ENCODE measurements at regions not wholly inside any gene's neighbourhood (a gene's known extent, or its start where the extent isn't known, plus 50 kb on each side); places are given as distances from the start of the nearest gene placed in this dataset.

GRCh38 chr13:56893843-56894242 is 246.9 kb upstream of the PRR20A start:
- TF ChIP-seq CTCF (conservative IDR thresholded peaks at IDR 0.05; ENCODE audit: low read depth, low read length): no peak
- H3K4me3 ChIP-seq (ENCODE audit: low read depth, low read length): no peak overlapping the region
- no peak for DNase-seq (ENCODE audit: low read depth)

- no peak for DNase-seq (ENCODE audit: low read depth)
- no peak overlapping the region for H3K4me3 ChIP-seq (ENCODE audit: low read depth, low read length)
- no peak for TF ChIP-seq CTCF (conservative IDR thresholded peaks at IDR 0.05; ENCODE audit: low read depth, low read length)
These were observed 240.0 kb upstream of the PRR20A start for GRCh38 chr13:56900549-56901279.

GRCh38 chr13:56902276-56902675 is 238.4 kb upstream of the PRR20A start:
- DNase-seq (ENCODE audit: low read depth): no peak
- no peak overlapping the region for H3K4me3 ChIP-seq (ENCODE audit: low read depth, low read length)
- no peak for TF ChIP-seq CTCF (conservative IDR thresholded peaks at IDR 0.05; ENCODE audit: low read depth, low read length)

GRCh38 chr13:56903710-56904282 is 236.9 kb upstream of the PRR20A start:
- H3K4me3 ChIP-seq (ENCODE audit: low read depth, low read length): no peak overlapping the region
- no peak for DNase-seq (ENCODE audit: low read depth)
- no peak for TF ChIP-seq CTCF (conservative IDR thresholded peaks at IDR 0.05; ENCODE audit: low read depth, low read length)

- no peak for TF ChIP-seq CTCF (conservative IDR thresholded peaks at IDR 0.05; ENCODE audit: low read depth, low read length)
- DNase-seq (ENCODE audit: low read depth): no peak
- H3K4me3 ChIP-seq (ENCODE audit: low read depth, low read length): no peak overlapping the region
These were observed 233.8 kb upstream of the PRR20A start for GRCh38 chr13:56906909-56907308.

GRCh38 chr13:56907766-56908165 is 233.0 kb upstream of the PRR20A start:
- no peak for DNase-seq (ENCODE audit: low read depth)
- no peak for TF ChIP-seq CTCF (conservative IDR thresholded peaks at IDR 0.05; ENCODE audit: low read depth, low read length)
- H3K4me3 ChIP-seq (ENCODE audit: low read depth, low read length): no peak overlapping the region
